HG03354 (cell line): ENCODE measurements at regions not wholly inside any gene's neighbourhood (a gene's known extent, or its start where the extent isn't known, plus 50 kb on each side); places are given as distances from the start of the nearest gene placed in this dataset.
A peak's percentile ranks its signal among the peaks of the same experiment; 100 is the strongest.

Source experiments
- ATAC-seq: cut with Tn5 transposase; IDR thresholded peaks from one replicate; pipeline ENCODE4 v1.9.1; 2021; ENCODE audit warnings: mild to moderate bottlenecking; ENCODE audit not compliant: unreplicated experiment, poor library complexity, severe bottlenecking

DNA sequence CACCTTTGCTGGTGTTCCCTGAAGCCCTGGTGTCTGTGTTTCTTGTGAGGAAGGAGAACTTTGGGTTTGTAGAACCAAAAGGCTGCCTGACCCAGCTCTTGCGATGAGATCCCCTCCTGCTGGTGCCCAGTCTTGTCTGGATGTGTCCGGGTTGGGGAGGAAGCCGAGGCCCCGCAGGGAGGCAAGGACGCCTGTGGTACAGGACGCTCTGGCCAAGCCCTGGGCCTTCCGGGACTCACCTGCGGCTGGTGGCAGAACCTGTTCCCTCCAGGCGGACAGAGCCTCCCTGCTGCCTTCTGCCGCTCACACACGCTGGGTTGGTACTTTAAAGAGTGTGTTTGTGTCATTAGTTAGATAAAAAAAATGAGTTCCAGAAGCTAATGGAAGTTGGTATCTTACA, 616.2 kb downstream of the GALR1 start:
- no peak for ATAC-seq

DNA sequence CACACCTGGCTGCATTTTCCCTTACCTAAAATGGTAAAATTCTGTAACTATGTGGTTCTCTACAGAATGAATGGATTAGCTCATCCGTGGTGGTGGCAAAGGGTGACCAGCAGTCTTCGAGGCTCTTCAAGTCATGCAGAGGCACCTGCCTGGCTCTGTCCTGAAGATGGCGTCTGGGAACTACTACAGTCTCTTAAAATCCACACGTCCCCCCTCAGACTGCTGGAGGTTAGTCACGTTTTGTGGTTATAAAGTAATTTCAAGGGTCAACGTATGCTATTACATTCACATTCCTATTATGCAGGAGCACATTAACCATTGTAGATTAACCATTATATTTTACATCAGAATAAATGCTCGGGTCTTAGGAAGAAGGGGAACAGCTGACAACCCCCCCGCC, 616.7 kb downstream of the GALR1 start:
- ATAC-seq: no peak

DNA sequence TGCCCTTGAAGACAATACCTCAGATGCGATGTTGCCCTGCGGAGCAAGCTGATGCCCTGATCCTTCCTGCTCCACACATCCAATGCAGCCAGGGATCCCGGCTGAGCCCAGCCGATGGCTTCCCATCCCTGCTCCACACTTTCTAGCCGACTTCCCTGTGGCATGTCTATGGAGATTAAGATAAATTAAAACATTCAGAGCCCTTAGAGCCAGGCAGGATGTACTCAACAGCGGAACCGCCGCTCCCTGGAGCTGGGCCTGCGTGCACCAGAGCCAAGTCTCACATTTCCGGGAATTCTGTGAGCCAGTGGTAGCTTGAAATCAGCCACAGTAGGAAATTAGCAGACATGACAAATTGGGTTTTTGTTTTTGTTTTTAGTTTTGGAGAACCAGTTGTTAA, 620.6 kb downstream of the GALR1 start:
- no peak for ATAC-seq

DNA sequence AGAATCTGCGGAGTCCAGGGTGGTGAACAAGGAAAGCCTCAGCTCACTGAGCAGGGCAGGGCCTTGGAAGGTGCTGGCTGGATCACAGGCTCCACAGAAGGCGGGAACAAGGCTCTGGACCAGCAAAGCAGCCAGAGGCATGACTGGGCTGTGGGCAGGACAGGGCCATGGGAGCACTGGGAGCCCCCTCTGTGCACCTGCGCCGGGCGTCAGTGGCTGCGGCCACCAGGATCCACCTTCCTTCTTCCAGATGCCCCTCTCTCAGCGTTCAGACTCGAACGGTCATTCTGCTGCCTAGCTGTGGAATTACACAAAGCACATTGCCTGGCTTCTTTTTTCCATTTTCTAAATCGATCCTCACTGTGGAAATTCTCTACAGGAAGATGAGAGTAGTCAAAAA, 621.2 kb downstream of the GALR1 start:
- no peak for ATAC-seq

DNA sequence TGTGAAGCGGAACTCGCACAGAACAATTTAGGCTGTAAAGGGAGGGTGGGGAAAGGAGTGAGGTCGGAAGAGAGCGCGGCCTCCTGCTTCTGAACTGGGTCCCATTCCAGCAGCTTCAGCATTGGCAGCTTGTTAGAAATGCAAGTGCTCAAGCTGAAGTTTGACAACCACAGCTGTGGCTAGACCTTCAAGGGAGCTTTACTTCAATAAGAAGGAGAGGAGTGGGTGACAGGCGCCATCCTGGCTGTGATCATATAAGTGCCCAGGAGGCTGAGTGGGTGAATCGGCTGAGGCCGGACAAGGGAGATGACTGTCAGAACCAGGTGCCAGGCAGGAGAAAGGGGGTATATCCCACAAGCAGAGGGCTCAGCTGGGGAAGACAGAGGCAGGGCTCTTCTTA, 622.5 kb downstream of the GALR1 start:
- no peak for ATAC-seq

DNA sequence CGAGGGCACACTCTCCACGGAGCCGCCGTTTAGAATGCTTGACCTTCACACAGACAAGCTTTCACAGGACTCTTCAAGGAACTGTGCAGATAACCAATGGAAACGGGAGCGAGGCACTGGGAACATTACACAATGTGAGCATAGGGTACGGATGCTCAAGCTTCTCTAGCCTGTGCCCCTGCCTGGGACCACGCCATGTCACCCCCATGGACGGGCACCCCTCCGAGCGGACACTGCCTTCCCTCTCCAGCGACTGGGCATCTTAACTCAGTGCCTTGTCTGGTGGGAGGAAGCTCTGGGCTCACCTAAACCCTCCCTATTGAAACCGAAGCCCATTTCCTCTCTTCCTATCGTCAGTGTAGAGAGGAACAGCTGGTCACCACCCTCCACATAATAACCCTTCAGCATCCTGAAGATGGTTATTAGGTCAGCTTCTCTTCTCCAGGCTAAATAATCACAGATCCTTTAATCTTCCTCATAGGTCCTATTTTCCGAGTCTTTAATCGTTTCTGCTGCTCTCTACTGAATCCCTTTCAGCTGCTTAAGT, 626.7 kb downstream of the GALR1 start:
- no peak for ATAC-seq

DNA sequence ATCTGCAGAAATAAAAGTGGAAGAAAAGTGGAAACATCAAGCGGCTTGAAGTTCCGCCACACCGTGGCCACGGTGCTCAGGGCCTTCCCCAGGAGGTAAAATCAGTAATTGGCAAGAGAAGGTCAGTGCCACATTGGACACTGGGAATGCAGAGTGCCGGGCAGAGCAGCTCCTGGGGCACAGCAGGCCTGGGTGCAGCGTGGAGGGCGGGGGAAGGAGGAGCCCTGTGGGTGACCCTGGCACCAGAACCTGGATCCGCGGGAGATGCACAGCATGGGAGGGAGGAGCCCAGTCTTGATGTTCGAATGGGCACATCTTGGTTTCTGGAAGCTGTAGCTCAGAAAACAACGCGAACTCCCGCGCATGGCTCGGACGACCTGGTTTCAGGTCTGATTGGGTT, 630.2 kb downstream of the GALR1 start:
- ATAC-seq: no peak

DNA sequence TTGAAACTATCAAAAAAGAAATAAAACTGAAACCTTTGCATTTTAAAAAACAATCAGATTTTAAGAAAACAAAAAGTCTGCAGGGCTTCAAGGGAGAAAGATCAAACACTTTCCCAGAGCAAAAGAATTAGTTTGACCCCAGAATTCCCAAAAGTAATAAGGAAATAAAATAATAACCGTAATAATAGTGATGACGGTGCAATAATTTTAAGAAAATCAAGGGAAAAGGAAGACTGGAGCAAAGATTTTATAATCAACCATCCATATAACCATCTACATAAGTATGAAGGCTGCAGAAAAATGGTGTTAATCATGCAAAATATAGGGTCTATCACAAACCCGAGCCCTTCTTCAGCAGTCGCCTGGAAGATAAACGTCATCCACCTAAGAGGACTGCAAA, 634.8 kb downstream of the GALR1 start:
- ATAC-seq: no peak

DNA sequence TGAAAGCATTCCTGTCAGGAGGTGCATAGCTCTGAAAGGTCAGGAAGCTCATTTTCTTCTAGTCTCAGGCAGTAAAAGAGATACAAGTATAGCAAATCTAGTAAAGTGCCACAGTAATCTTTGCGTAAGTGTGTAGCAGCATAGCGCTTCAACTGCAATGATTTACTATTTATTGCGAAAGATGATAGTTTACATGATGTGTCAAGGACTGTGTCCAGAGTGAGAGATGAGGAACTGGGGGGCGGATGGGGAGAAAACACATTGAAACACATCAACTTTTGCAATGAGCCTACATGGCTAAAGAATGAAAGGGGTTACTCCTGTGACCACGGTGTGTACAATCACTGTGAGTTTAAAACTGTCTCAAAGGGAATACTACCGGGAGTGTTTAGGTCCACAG, 644.4 kb downstream of the GALR1 start:
- no peak for ATAC-seq

DNA sequence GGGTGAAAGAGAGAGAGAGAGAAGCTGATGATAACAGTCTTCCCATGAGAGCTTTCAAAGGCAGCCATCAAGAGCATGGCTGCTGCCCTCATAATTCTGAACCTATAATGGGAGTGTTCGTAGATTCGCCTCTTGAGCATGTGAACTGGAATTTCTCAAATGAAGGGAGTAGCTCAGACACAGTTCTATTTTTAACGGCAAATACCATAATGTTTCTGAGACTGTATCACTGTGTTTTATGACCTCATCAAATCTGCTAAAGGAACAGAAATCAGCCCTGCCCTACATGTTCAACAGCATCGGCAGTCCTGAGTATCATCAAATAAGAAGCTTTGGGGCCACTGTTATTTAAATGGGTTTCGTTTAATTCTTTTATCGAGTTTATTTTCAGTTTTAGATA, 645.6 kb downstream of the GALR1 start:
- ATAC-seq: no peak

DNA sequence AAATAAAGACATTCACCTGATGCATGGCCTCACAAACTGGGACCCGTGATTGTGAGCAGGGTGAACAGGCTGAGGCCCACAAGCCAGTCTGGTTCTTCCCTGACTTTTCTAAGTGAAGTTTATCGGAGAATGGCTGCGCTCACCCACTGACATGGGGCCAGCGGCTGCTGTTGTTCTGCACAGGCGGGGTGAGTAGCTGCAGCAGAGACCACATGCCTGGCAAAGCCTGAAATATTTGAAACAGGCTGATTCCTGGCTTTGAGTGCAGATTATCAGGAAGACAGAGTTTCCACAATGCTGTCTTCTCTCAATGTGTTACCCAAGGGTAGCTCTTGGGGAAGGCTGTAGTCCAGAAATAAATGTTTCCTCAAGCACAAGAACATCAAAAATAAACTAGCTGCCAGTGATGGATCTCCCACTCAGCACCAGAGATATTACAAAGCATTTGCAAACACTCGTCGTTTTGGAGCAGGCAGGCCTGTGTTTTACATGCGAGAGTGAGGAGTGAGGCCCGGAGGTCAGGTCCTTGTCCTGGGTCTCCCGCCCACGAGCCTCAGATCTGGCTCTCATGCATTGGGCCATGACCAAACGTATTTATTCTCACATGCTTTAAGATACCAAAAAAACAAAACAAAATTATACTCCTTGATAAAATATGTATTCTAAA, 647.1 kb downstream of the GALR1 start:
- no peak for ATAC-seq

DNA sequence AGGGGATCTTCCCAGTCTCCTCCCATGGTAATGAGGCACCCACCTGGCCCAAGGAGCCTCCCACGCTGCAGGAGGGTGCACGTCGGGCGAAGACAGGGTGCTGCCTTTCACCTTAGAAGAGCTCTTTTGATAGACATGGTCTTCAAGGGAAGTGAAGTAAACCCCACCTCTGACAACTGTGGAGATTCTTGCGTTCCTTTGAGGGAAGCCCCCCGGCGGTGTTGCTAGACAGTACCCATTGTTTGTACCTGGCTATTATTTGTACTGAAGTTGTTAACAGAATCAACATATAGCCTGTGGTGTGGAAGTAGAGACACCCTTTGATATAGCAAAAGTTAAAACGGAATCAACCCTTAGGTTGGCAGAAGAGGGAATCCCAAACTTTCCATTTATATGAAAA, 648.0 kb downstream of the GALR1 start:
- no peak for ATAC-seq

DNA sequence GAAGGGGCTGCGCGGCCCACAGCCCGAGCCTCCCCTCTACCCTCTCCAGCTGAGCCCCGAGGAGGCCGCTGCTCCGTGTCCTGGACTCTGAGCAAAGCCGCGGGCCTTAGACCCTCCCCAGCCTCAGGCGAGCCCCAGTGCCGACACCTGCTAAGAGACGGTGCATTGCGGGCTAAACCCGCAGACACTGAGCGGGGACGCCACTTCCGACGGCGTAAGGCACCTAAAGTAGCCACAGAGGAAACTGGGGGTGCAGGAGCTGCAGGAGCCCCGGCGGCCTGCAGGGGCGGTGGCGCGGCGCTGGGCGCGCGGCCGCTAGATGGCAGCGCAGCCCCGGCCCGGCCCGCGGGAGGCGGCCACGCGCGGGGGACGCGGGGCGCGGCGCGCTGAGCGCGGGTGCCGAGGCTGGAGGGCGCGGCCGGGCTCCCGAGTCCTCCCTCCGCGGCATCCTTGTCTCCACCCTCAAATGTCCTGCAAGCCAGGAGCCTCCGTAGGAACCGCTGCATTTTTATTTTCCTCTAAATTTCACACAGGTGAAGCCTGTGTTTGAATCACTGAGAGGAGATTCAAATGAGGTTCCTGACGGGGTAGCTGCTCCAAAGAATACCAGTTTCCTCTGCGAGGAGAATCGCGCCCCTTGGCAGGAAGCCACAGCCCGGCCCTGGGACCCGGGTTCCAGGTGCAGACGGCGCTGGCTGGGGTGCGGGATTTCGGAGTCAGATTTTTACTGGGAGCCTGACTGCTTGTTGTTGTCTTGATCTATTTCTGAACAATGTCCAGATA, 650.5 kb downstream of the GALR1 start:
- ATAC-seq: peak; percentile 94

DNA sequence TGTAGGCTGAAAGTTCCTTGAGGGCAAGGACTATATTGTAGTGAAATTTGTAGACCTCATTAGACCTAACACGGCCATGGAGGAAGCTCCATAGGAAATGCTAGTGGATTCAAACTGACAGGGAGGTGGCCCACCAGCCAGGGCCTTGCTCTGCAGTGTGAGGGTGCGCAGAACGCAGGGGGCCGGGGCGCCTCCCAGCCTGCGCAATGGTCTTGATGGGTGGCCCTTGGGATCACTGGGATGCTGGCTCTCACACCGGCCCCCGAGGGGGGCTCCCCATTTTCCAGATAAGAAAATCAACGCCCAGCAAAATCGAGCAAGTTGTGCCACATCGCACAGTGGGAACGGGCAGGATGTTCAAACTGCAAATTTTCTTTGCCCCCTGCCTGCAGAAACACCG, 655.4 kb downstream of the GALR1 start:
- no peak for ATAC-seq

DNA sequence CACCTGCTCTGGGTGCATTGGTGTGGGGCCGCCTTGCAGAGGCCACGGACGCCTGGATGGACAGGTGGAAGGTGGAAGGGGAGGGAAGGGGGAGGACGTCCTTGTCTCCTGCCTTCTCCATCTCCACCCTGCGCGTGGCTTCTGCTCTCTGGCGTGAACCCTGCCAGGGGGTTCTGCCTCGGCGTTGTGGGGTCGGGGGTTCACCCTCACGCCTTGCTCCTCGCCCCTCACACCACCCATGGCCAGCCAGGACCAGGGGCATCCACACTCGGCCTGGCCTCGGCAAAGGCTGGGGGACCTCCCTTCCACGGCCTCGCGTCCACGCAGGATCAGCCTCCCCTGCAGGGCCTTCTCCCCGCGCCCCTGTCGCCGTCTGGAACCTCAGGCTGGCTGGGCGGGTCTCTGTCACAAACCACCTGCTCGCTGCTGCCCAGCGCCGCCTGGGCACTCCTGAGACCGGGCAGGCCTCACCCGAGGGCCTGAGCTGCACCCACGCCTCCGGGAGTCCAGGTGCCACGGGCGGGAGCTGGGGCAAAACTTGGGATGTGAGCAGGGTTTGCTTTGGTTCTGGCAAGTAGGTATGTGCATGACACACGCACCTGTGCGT, 655.9 kb downstream of the GALR1 start:
- no peak for ATAC-seq

DNA sequence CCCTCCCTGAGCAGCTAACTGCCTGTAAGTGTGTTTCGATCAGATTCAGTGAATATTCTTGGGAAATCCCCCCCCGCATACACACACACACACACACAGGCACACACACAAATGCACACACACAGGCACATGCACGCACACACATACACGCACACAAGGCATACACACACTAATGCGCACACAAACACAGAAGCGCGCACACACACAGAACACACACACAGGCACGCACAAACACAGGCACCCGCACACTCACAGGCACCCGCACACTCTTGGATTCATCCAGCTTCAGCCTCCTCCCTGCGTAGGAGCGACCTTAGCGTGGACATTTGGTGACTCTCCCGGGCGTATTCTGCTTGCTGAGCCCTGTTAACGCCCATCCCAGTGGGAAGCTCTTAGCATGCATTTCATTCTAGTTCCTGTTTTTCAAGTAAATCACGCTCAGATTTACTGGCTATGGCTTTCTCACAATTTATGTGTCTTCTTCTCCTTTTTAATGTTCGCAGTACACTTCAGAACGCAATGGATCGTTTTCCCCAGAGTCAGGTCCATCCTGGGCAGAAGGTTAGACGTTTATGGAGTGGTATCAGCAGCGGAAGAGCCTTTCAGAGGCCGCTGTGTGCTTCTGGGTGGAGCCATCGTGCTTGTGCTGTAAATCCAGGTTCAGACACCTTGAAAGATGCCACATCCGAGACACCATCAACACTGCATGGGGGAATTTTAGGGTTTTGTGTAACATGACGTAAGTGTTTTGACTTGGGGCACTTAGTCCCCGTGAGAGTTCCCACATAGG, 656.6 kb downstream of the GALR1 start:
- ATAC-seq: no peak

DNA sequence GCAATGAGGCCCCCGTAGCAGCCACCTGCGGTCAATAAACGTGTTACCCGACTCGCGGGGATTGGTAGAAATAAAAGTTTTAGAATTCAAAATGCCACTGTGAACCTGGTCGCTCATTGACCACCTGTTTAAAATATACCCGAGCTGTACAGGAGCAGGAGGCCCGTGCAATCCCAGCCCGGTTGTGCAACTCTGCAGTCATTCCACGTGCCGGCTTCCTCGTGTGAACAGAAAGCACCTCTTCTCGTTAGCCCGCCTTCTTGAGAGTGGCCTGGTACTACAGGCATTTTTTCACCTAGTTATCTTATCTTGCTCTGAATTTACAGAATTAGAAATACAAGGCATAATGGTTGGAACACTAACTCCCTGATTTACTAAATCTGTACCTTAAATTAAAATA, 660.7 kb downstream of the GALR1 start:
- no peak for ATAC-seq

DNA sequence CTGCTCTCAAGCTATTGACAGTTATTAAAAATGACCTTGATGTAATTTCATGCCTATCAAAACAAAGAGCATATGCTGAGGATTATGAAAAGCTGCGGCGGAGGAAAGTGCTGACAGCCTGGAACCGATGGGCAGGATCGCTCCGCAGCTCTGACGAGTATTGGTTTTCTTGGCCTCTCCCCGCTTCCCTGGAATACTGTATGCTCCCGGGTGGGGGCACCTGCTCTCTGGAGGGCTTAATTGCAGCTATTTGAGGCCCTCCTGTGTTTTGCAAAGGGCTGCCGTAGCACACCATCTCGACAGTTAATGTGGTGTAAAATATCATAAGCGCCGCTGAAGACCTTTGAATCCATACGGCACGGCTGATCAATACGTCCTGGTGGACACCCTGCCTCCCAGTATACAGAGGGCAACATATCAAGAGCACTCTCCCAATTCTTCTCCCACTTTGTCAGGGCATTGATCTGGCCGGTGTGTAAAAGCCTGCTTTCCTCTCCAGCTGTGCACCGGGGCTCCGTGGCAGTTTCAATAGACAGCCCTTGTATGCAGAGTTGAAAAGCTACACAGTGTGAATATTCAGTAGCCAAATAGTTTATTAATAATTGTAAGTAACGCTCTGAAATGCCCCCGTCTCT, 662.4 kb downstream of the GALR1 start:
- ATAC-seq: no peak

DNA sequence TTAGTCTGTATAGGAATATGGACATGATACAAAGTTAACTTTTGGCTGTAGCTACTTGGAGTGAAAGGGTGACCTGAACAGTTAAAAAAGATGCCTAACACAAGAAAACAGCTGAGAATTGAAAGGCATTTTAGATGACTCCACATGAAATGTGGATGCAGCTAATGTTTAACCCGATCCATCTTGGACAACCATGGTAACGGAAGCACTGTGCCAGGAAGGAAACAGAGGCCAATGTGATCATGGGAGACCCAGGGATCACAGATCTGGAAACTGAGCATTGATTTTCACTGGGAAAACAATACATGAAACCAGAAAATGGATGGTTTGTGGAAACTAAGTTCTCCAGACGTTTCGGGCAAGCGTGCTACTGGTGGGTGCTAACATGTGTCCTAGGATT, 669.1 kb downstream of the GALR1 start:
- no peak for ATAC-seq

DNA sequence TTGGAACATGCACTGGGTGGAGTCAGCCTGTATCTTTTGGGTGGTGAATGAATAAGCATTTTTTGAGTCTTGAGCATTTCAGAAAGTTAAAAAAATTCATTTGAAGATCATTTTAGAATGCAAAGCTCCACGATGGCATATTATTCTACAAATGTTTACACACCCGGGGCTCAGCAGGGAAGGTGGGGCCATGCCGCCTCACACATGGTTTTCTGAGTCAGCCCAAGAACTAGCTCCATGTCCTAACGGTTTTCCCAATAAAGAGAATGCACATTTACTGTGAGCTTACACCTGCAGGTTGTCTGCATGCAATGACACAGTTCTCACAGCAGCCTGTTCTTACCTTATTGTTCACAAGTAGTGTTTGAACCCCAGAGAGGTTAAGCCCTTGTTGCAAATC, 670.3 kb downstream of the GALR1 start:
- ATAC-seq: no peak
